Astrocyte (in vitro differentiated cells and primary cell): ENCODE measurements at regions not wholly inside any gene's neighbourhood (a gene's known extent, or its start where the extent isn't known, plus 50 kb on each side); places are given as distances from the start of the nearest gene placed in this dataset.

Experiments
- EZH2 ChIP-seq: IDR thresholded peaks from 2 replicates; pipeline ENCODE4 v1.6.1; 2012; ENCODE audit warnings: mild to moderate bottlenecking, low read length, inconsistent platforms; ENCODE audit not compliant: insufficient read depth
- TF ChIP-seq, protein P1 (sequence below): IDR thresholded peaks from 2 replicates; pipeline ENCODE4 v1.5.1; 2011; ENCODE audit warnings: low read depth, mild to moderate bottlenecking, inconsistent platforms, low read length, moderate library complexity; ENCODE audit not compliant: insufficient read depth

DNA sequence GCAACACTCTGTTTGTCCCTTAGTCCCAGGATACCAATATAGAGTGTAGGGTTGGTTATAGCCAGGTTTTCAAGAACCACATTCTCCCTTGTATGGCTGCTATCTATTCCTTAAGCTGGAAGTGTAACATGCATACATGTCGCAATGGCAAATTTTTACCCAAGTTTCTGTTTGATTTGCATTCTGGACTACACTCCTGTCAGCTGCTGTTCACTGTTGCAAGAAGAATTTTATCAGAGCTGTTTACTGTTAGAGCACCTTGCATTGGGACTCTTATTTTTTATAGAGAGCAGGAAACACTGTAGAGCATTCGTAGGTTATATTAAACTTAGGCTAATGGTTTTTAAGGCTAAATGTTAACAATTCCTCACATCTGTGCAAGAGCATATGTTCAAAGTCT is 376.0 kb upstream of the LRFN5 start:
- TF ChIP-seq, protein P1, sequence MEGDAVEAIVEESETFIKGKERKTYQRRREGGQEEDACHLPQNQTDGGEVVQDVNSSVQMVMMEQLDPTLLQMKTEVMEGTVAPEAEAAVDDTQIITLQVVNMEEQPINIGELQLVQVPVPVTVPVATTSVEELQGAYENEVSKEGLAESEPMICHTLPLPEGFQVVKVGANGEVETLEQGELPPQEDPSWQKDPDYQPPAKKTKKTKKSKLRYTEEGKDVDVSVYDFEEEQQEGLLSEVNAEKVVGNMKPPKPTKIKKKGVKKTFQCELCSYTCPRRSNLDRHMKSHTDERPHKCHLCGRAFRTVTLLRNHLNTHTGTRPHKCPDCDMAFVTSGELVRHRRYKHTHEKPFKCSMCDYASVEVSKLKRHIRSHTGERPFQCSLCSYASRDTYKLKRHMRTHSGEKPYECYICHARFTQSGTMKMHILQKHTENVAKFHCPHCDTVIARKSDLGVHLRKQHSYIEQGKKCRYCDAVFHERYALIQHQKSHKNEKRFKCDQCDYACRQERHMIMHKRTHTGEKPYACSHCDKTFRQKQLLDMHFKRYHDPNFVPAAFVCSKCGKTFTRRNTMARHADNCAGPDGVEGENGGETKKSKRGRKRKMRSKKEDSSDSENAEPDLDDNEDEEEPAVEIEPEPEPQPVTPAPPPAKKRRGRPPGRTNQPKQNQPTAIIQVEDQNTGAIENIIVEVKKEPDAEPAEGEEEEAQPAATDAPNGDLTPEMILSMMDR = no peak
- no peak for TF ChIP-seq EZH2
